ENCODE measurements at regions not wholly inside any gene's neighbourhood (a gene's known extent, or its start where the extent isn't known, plus 50 kb on each side); places are given as distances from the start of the nearest gene placed in this dataset.
"Not testable (repeated sequence)": the region's sequence is repeated elsewhere in the genome, so short reads cannot be mapped to it uniquely, and the experiment has no call there.

- TF ChIP-seq CTCF, POLR2A (IDR thresholded peaks at IDR 0.05): not testable (repeated sequence)
Observed at GRCh38 chr12:112697441-112697840, 94.1 kb upstream of the RPH3A start.

Data from adrenal gland (tissue), 5 donors.